ENCODE measurements at regions not wholly inside any gene's neighbourhood (a gene's known extent, or its start where the extent isn't known, plus 50 kb on each side); places are given as distances from the start of the nearest gene placed in this dataset.

DNA sequence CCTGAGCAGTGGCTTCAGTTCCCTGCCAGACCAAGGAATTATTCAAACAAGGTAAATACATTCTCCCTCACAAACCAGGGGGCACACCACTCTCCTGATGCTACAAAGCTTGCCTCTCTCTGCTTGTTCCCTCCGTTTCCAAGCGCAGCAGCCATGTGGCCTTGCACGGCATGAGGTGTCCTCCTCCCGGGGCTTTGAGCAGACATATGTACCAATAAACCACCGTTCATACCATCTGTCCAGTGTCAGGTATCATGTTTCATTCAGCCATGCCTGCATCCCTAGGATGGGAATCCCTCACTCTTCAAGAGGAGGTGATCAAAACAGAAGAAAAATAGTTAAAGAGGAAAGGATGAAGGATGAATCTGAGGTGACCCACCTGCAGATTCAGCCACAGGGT lies 282.7 kb downstream of the ENC1 start:
- Histone ChIP-seq H3K79me2 (ENCODE audit: control insufficient read depth, insufficient read depth, low read length) (no peaks in the 10 kb centered on the region), H3K4me1 (ENCODE audit: control insufficient read depth, insufficient read depth, low read length) (no peaks in the 10 kb centered on the region), H3K36me3 (ENCODE audit: control insufficient read depth in 2 of 2, insufficient read depth in 2 of 2, low read length in 1 of 2) (no peaks in the 10 kb centered on the region), H3K27ac (ENCODE audit: control insufficient read depth, insufficient read depth) (no peak overlapping the region), H3K4me3 (no peak overlapping the region), H4K20me1 (ENCODE audit: control insufficient read depth, insufficient read depth) (no peaks in the 10 kb centered on the region), H3K9me3 (replicated peaks; ENCODE audit: control insufficient read depth, insufficient read depth, low read length) (no peaks in the 10 kb centered on the region), H3K4me2 (ENCODE audit: control insufficient read depth, insufficient read depth) (no peak overlapping the region), H3K27me3 (replicated peaks in 1 of 2; ENCODE audit: control insufficient read depth in 2 of 2, insufficient read depth in 2 of 2, low read length in 1 of 2) (no peaks in the 10 kb centered on the region), H2AFZ (ENCODE audit: control insufficient read depth, low read depth, low read length) (no peak overlapping the region), H3K9ac (ENCODE audit: control insufficient read depth, insufficient read depth, low read length) (no peak overlapping the region)
- POLR2A ChIA-PET = no interaction called here
- TF ChIP-seq TBL1XR1 (IDR thresholded peaks at IDR 0.05; ENCODE audit: low read depth, low read length) = no peak
- no peak for TF ChIP-seq SIN3A (IDR thresholded peaks at IDR 0.05; ENCODE audit: low read depth, low read length)
- TF ChIP-seq, protein P1, sequence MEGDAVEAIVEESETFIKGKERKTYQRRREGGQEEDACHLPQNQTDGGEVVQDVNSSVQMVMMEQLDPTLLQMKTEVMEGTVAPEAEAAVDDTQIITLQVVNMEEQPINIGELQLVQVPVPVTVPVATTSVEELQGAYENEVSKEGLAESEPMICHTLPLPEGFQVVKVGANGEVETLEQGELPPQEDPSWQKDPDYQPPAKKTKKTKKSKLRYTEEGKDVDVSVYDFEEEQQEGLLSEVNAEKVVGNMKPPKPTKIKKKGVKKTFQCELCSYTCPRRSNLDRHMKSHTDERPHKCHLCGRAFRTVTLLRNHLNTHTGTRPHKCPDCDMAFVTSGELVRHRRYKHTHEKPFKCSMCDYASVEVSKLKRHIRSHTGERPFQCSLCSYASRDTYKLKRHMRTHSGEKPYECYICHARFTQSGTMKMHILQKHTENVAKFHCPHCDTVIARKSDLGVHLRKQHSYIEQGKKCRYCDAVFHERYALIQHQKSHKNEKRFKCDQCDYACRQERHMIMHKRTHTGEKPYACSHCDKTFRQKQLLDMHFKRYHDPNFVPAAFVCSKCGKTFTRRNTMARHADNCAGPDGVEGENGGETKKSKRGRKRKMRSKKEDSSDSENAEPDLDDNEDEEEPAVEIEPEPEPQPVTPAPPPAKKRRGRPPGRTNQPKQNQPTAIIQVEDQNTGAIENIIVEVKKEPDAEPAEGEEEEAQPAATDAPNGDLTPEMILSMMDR (IDR thresholded peaks at IDR 0.05 in 2 of 3, conservative IDR thresholded peaks at IDR 0.05 in 1 of 3; ENCODE audit: control insufficient read depth in 2 of 3, extremely low read depth in 1 of 3, insufficient read depth in 1 of 3, low read depth in 3 of 3, low read length in 3 of 3) = no peak
- TF ChIP-seq ZNF217 (IDR thresholded peaks at IDR 0.05) = no peak
- TF ChIP-seq, protein P2, sequence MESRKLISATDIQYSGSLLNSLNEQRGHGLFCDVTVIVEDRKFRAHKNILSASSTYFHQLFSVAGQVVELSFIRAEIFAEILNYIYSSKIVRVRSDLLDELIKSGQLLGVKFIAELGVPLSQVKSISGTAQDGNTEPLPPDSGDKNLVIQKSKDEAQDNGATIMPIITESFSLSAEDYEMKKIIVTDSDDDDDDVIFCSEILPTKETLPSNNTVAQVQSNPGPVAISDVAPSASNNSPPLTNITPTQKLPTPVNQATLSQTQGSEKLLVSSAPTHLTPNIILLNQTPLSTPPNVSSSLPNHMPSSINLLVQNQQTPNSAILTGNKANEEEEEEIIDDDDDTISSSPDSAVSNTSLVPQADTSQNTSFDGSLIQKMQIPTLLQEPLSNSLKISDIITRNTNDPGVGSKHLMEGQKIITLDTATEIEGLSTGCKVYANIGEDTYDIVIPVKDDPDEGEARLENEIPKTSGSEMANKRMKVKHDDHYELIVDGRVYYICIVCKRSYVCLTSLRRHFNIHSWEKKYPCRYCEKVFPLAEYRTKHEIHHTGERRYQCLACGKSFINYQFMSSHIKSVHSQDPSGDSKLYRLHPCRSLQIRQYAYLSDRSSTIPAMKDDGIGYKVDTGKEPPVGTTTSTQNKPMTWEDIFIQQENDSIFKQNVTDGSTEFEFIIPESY (IDR thresholded peaks at IDR 0.05) = no peak
- TF ChIP-seq LARP7 (IDR thresholded peaks at IDR 0.05) = no peak
- TF ChIP-seq MXI1 (IDR thresholded peaks at IDR 0.05; ENCODE audit: low read depth, low read length) = no peak
- TF ChIP-seq, protein P3, sequence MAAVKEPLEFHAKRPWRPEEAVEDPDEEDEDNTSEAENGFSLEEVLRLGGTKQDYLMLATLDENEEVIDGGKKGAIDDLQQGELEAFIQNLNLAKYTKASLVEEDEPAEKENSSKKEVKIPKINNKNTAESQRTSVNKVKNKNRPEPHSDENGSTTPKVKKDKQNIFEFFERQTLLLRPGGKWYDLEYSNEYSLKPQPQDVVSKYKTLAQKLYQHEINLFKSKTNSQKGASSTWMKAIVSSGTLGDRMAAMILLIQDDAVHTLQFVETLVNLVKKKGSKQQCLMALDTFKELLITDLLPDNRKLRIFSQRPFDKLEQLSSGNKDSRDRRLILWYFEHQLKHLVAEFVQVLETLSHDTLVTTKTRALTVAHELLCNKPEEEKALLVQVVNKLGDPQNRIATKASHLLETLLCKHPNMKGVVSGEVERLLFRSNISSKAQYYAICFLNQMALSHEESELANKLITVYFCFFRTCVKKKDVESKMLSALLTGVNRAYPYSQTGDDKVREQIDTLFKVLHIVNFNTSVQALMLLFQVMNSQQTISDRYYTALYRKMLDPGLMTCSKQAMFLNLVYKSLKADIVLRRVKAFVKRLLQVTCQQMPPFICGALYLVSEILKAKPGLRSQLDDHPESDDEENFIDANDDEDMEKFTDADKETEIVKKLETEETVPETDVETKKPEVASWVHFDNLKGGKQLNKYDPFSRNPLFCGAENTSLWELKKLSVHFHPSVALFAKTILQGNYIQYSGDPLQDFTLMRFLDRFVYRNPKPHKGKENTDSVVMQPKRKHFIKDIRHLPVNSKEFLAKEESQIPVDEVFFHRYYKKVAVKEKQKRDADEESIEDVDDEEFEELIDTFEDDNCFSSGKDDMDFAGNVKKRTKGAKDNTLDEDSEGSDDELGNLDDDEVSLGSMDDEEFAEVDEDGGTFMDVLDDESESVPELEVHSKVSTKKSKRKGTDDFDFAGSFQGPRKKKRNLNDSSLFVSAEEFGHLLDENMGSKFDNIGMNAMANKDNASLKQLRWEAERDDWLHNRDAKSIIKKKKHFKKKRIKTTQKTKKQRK (IDR thresholded peaks at IDR 0.05; ENCODE audit: low read depth, low read length) = no peak
- DNase-seq (ENCODE audit: low read depth, low spot score) (no peak), FAIRE-seq (no peak), ATAC-seq (no peak)
- intact Hi-C loops (cut with micrococcal nuclease; ENCODE audit: unreplicated experiment) (no loop called here), in situ Hi-C loops (cut with MboI) (no loop called here)
- 41% methylated on average over 5 of the region's 5 CpGs for WGBS (ENCODE audit: insufficient coverage, insufficient replicate concordance, low lambda C conversion rate, missing lambda C conversion rate)
- CTCF ChIA-PET = no interaction called here
- RAD21 ChIA-PET (ENCODE audit: unreplicated experiment) = no interaction called here
- BruUV-seq (replicated peaks) = no TSS peak
- SMC1A ChIA-PET (ENCODE audit: uncharacterized antibody, unreplicated experiment) = no interaction called here
